CD14-positive monocyte (primary cell): ENCODE measurements at regions not wholly inside any gene's neighbourhood (a gene's known extent, or its start where the extent isn't known, plus 50 kb on each side); places are given as distances from the start of the nearest gene placed in this dataset.
"Not testable (repeated sequence)": the region's sequence is repeated elsewhere in the genome, so short reads cannot be mapped to it uniquely, and the experiment has no call there.

Experiments
- DNase-seq, 3 donors: peaks; one replicate each; pipeline ENCODE4 v3.0.0-alpha.2; 2011 to 2022
- H2AFZ ChIP-seq: 2 replicates; pipeline ENCODE4 v1.6.0; 2012; ENCODE audit warnings: mild to moderate bottlenecking, low read depth, low read length, inconsistent platforms; ENCODE audit not compliant: insufficient read depth, poor library complexity, severe bottlenecking
- H3K27ac ChIP-seq, 2 donors: 1 replicate in 1 of 2; 2 replicates in 1 of 2; pipeline ENCODE4 v1.5.1; 2012 to 2013; ENCODE audit warnings: low read length in 2 of 2, control low read depth in 1 of 2, inconsistent platforms in 1 of 2, low read depth in 1 of 2, mild to moderate bottlenecking in 1 of 2
- H3K27me3 ChIP-seq, 2 donors: one replicate each; pipeline versions ENCODE4 v1.6.0 to v1.6.1; 2011 to 2013; ENCODE audit warnings: low read length in 2 of 2; ENCODE audit not compliant: control insufficient read depth in 2 of 2, insufficient read depth in 2 of 2
- H3K36me3 ChIP-seq, 2 donors: replicated peaks in 1 of 2; 1 replicate in 1 of 2; 2 replicates in 1 of 2; pipeline versions ENCODE4 v1.5.1 to v1.6.1; 2012 to 2013; ENCODE audit warnings: low read length in 2 of 2, control low read depth in 1 of 2, inconsistent platforms in 1 of 2, mild to moderate bottlenecking in 1 of 2; ENCODE audit not compliant: insufficient read depth in 2 of 2, control insufficient read depth in 1 of 2
- H3K4me1 ChIP-seq, 2 donors: 1 replicate in 1 of 2; 2 replicates in 1 of 2; pipeline versions ENCODE4 v1.5.1 to v1.6.1; 2012 to 2013; ENCODE audit warnings: low read length in 2 of 2, control low read depth in 1 of 2, inconsistent platforms in 1 of 2, mild to moderate bottlenecking in 1 of 2, moderate library complexity in 1 of 2; ENCODE audit not compliant: insufficient read depth in 2 of 2, control insufficient read depth in 1 of 2
- H3K4me2 ChIP-seq: replicated peaks from 2 replicates; pipeline ENCODE3; 2012; ENCODE audit warnings: low read length, moderate library complexity, mild to moderate bottlenecking; ENCODE audit not compliant: poor library complexity, severe bottlenecking; ENCODE audit errors: extremely low read depth
- H3K4me3 ChIP-seq, 3 experiments: fragments of 200-600 bp in 1 of 3; sonication (generic) in 1 of 3; replicated peaks in 1 of 3; 1 replicate in 2 of 3; 2 replicates in 1 of 3; pipeline ENCODE4 v1.5.1; 2011 to 2013; ENCODE audit warnings: low read length in 3 of 3, mild to moderate bottlenecking in 3 of 3, control low read depth in 2 of 3, low read depth in 2 of 3, inconsistent platforms in 1 of 3, moderate library complexity in 1 of 3
- H3K79me2 ChIP-seq: 2 replicates; pipeline ENCODE4 v1.6.0; 2012; ENCODE audit warnings: mild to moderate bottlenecking, control low read depth, inconsistent platforms, low read length, moderate library complexity; ENCODE audit not compliant: insufficient read depth
- H3K9ac ChIP-seq: 2 replicates; pipeline ENCODE4 v1.6.0; 2017; ENCODE audit warnings: low read length, mild to moderate bottlenecking; ENCODE audit not compliant: insufficient read depth, poor library complexity, severe bottlenecking
- H3K9me3 ChIP-seq, 2 donors: replicated peaks in 1 of 2; 1 replicate in 1 of 2; 2 replicates in 1 of 2; pipeline versions ENCODE4 v1.5.1 to v1.6.1; 2012 to 2013; ENCODE audit warnings: low read length in 2 of 2, control low read depth in 1 of 2; ENCODE audit not compliant: control insufficient read depth in 1 of 2, insufficient read depth in 1 of 2
- H4K20me1 ChIP-seq: 2 replicates; pipeline ENCODE4 v1.6.0; 2012; ENCODE audit warnings: mild to moderate bottlenecking, low read length, control low read depth, moderate library complexity; ENCODE audit not compliant: insufficient read depth
- H3K27ac Mint-ChIP-seq, 7 donors: one replicate each; pipeline ENCODE4 v1.8.0; 2020; ENCODE audit warnings: mild to moderate bottlenecking in 7 of 7, mixed read lengths in 7 of 7, moderate library complexity in 6 of 7, inconsistent platforms in 2 of 7
- H3K27me3 Mint-ChIP-seq, 3 donors: one replicate each; pipeline ENCODE4 v1.8.0; 2021 to 2022; ENCODE audit warnings: low read depth in 3 of 3, mild to moderate bottlenecking in 3 of 3, mixed read lengths in 3 of 3, moderate library complexity in 3 of 3, inconsistent platforms in 1 of 3
- H3K36me3 Mint-ChIP-seq, 2 donors: one replicate each; pipeline ENCODE4 v1.8.0; 2020; ENCODE audit warnings: mixed read lengths in 2 of 2, inconsistent platforms in 1 of 2, mild to moderate bottlenecking in 1 of 2
- H3K4me1 Mint-ChIP-seq: one replicate; pipeline ENCODE4 v1.8.0; 2020; ENCODE audit warnings: mild to moderate bottlenecking, mixed read lengths
- H3K4me3 Mint-ChIP-seq, 2 donors: one replicate each; pipeline ENCODE4 v1.8.0; 2020; ENCODE audit warnings: mild to moderate bottlenecking in 2 of 2, mixed read lengths in 2 of 2, moderate library complexity in 1 of 2
- H3K9me3 Mint-ChIP-seq, 7 donors: one replicate each; pipeline ENCODE4 v1.8.0; 2020 to 2022; ENCODE audit warnings: mixed read lengths in 7 of 7, mild to moderate bottlenecking in 6 of 7, moderate library complexity in 6 of 7, inconsistent platforms in 2 of 7
- WGBS: methylation state at CpG from one replicate; pipeline ENCODE4 v1.1.5; 2013; ENCODE audit warnings: missing lambda C conversion rate; ENCODE audit not compliant: insufficient coverage; 5-methylcytosine and 5-hydroxymethylcytosine counted together
- intact Hi-C, 2 donors: fragments of 100-400 bp; cut with micrococcal nuclease; formaldehyde crosslinking; loops; one replicate each; pipeline versions ENCODE4 v1.15.0 to v1.15.1; 2023
- TF ChIP-seq, protein P1 (sequence below): fragments of 200-600 bp; IDR thresholded peaks from one replicate; pipeline ENCODE4 v1.8.0; 2022; ENCODE audit warnings: antibody characterized with exemption, mild to moderate bottlenecking

DNA sequence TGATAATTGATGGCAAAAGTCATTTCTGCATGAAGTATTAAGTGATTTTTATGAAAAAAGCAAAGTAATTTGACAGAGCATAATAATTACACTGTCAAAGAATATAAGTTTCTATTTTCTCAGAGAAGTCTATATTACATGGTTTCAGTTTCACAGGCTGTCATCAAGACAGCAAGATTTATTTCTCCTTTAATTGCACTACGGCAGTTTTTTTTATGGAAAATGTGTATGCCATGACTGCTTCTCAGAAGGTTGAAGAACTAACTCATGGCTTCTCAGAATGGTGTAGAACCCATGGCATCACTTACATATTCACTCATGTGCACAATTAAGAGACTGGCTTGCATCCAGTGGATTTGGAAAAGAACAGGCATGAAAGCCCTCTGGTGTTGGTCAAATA is 870.3 kb upstream of the SORCS1 start:
- H3K27me3 Mint-ChIP-seq, result no peaks in the 10 kb centered on the region
- intact Hi-C loops, result no loop called here
- Histone ChIP-seq H2AFZ (no peak overlapping the region), H3K36me3 (no peaks in the 10 kb centered on the region), H3K9ac (no peak overlapping the region), H3K4me1 (no peaks in the 10 kb centered on the region), H4K20me1 (no peaks in the 10 kb centered on the region), H3K4me3 (no peak overlapping the region), H3K27me3 (no peaks in the 10 kb centered on the region), H3K9me3 (no peaks in the 10 kb centered on the region), H3K79me2 (no peaks in the 10 kb centered on the region), H3K27ac (no peak overlapping the region), H3K4me2 (no peak overlapping the region)
- H3K36me3 Mint-ChIP-seq, result no peaks in the 10 kb centered on the region
- no peak overlapping the region for H3K27ac Mint-ChIP-seq
- H3K4me1 Mint-ChIP-seq, result no peaks in the 10 kb centered on the region
- TF ChIP-seq, protein P1, sequence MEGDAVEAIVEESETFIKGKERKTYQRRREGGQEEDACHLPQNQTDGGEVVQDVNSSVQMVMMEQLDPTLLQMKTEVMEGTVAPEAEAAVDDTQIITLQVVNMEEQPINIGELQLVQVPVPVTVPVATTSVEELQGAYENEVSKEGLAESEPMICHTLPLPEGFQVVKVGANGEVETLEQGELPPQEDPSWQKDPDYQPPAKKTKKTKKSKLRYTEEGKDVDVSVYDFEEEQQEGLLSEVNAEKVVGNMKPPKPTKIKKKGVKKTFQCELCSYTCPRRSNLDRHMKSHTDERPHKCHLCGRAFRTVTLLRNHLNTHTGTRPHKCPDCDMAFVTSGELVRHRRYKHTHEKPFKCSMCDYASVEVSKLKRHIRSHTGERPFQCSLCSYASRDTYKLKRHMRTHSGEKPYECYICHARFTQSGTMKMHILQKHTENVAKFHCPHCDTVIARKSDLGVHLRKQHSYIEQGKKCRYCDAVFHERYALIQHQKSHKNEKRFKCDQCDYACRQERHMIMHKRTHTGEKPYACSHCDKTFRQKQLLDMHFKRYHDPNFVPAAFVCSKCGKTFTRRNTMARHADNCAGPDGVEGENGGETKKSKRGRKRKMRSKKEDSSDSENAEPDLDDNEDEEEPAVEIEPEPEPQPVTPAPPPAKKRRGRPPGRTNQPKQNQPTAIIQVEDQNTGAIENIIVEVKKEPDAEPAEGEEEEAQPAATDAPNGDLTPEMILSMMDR, result no peak
- no peak overlapping the region for H3K4me3 Mint-ChIP-seq
- no CpG with 5 or more reads among the region's 1 CpG for WGBS
- peaks cover 0 to 11% (median 2%) of the 10 kb centered on the region in 7 donors for H3K9me3 Mint-ChIP-seq
- no peak for DNase-seq

DNA sequence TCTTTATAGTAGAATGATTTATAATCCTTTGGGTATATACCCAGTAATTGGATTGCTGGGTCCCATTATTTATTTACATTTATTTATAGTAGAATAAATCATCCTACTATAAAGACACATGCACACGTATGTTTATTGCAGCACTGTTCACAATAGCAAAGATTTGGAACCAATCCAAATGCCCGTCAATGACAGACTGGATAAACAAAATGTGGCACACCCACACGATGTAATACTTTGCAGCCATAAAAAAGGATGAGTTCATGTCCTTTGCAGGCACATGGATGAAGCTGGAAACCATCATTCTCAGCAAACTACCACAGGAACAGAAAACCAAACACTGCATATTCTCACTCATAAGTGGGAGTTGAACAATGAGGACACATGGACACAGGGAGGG is 869.0 kb upstream of the SORCS1 start:
- H4K20me1 ChIP-seq, H3K36me3 Mint-ChIP-seq, H3K9me3 ChIP-seq, H3K4me3 ChIP-seq, H3K9me3 Mint-ChIP-seq, H3K36me3 ChIP-seq, DNase-seq, H3K4me1 Mint-ChIP-seq, H3K27ac Mint-ChIP-seq, H3K9ac ChIP-seq, H3K27ac ChIP-seq, H3K27me3 Mint-ChIP-seq, H3K4me2 ChIP-seq, H3K4me1 ChIP-seq, H3K79me2 ChIP-seq, H2AFZ ChIP-seq, H3K27me3 ChIP-seq, H3K4me3 Mint-ChIP-seq, intact Hi-C loops: not testable (repeated sequence)
- WGBS, result 100% methylated on average over 2 of the region's 3 CpGs
